HG03442 (cell line): ENCODE measurements at regions not wholly inside any gene's neighbourhood (a gene's known extent, or its start where the extent isn't known, plus 50 kb on each side); places are given as distances from the start of the nearest gene placed in this dataset.
"Not testable (repeated sequence)": the region's sequence is repeated elsewhere in the genome, so short reads cannot be mapped to it uniquely, and the experiment has no call there.

Experiments used
- ATAC-seq: cut with Tn5 transposase; IDR thresholded peaks from one replicate; pipeline ENCODE4 v1.9.1; 2021; ENCODE audit warnings: mild to moderate bottlenecking, moderate library complexity; ENCODE audit not compliant: unreplicated experiment

GRCh38 chr11:27244900-27245299 is 118.1 kb downstream of the CCDC34 start:
- no peak for ATAC-seq

- ATAC-seq, result no peak
Measured at GRCh38 chr11:27242591-27242990, 120.4 kb downstream of the CCDC34 start.

- no peak for ATAC-seq
Measured at GRCh38 chr11:27241311-27242122, 121.5 kb downstream of the CCDC34 start.

- no peak for ATAC-seq
Measured at GRCh38 chr11:27239305-27239942, 123.6 kb downstream of the CCDC34 start.

GRCh38 chr11:27238811-27239210 is 124.2 kb downstream of the CCDC34 start:
- ATAC-seq, result no peak

GRCh38 chr11:27237643-27238042 is 125.4 kb downstream of the CCDC34 start:
- ATAC-seq, result no peak

- ATAC-seq, result no peak
Measured at GRCh38 chr11:27234961-27235360, 128.1 kb downstream of the CCDC34 start.

GRCh38 chr11:27234043-27234668 is 128.9 kb downstream of the CCDC34 start:
- ATAC-seq, result peak; percentile 94

GRCh38 chr11:27233654-27234042 is 129.4 kb downstream of the CCDC34 start:
- ATAC-seq, result peak; percentile 16

GRCh38 chr11:27231530-27231929 is 131.5 kb downstream of the CCDC34 start:
- no peak for ATAC-seq

- ATAC-seq, result no peak
Measured at GRCh38 chr11:27230192-27230572, 132.8 kb downstream of the CCDC34 start.

- no peak for ATAC-seq
Measured at GRCh38 chr11:27229511-27230191, 133.4 kb downstream of the CCDC34 start.

- no peak for ATAC-seq
Measured at GRCh38 chr11:27228906-27229290, 134.1 kb downstream of the CCDC34 start.

GRCh38 chr11:27228232-27228905 is 134.6 kb downstream of the CCDC34 start:
- ATAC-seq, result no peak

GRCh38 chr11:27227736-27228135 is 135.3 kb downstream of the CCDC34 start:
- no peak for ATAC-seq

GRCh38 chr11:27219487-27220039 is 143.5 kb downstream of the CCDC34 start:
- ATAC-seq, result not testable (repeated sequence)

- ATAC-seq, result no peak
Measured at GRCh38 chr11:27218421-27219038, 144.5 kb downstream of the CCDC34 start.

- ATAC-seq, result no peak
Measured at GRCh38 chr11:27217948-27218420, 145.0 kb downstream of the CCDC34 start.

- no peak for ATAC-seq
Measured at GRCh38 chr11:27217496-27217895, 145.5 kb downstream of the CCDC34 start.
